ENCODE measurements at regions not wholly inside any gene's neighbourhood (a gene's known extent, or its start where the extent isn't known, plus 50 kb on each side); places are given as distances from the start of the nearest gene placed in this dataset.

- no peak for DNase-seq (ENCODE audit: low read depth in 2 of 2)
Observed at GRCh38 chr9:96087669-96088299, 212.3 kb downstream of the ERCC6L2 start.

- no peak for DNase-seq (ENCODE audit: low read depth in 2 of 2)
Observed at GRCh38 chr9:96086936-96087571, 211.6 kb downstream of the ERCC6L2 start.

GRCh38 chr9:96085491-96086143 is 210.1 kb downstream of the ERCC6L2 start:
- no peak for DNase-seq (ENCODE audit: low read depth in 2 of 2)

- DNase-seq (ENCODE audit: low read depth in 2 of 2), result no peak
Observed at GRCh38 chr9:96084331-96084734, 208.8 kb downstream of the ERCC6L2 start.

- DNase-seq (ENCODE audit: low read depth in 2 of 2), result no peak
Observed at GRCh38 chr9:96082516-96083232, 207.2 kb downstream of the ERCC6L2 start.

- no peak for DNase-seq (ENCODE audit: low read depth in 2 of 2)
Observed at GRCh38 chr9:96080364-96080763, 204.9 kb downstream of the ERCC6L2 start.

- no peak for DNase-seq (ENCODE audit: low read depth in 2 of 2)
Observed at GRCh38 chr9:96079779-96080178, 204.3 kb downstream of the ERCC6L2 start.

GRCh38 chr9:96078897-96079490 is 203.5 kb downstream of the ERCC6L2 start:
- no peak for DNase-seq (ENCODE audit: low read depth in 2 of 2)

- DNase-seq (ENCODE audit: low read depth in 2 of 2), result no peak
Observed at GRCh38 chr9:96075757-96076156, 200.3 kb downstream of the ERCC6L2 start.

- DNase-seq (ENCODE audit: low read depth in 2 of 2), result no peak
Observed at GRCh38 chr9:96075111-96075510, 199.6 kb downstream of the ERCC6L2 start.

- no peak for DNase-seq (ENCODE audit: low read depth in 2 of 2)
Observed at GRCh38 chr9:96073531-96074480, 198.3 kb downstream of the ERCC6L2 start.

- DNase-seq (ENCODE audit: low read depth in 2 of 2), result no peak
Observed at GRCh38 chr9:96072930-96073329, 197.4 kb downstream of the ERCC6L2 start.

GRCh38 chr9:96071815-96072124 is 196.3 kb downstream of the ERCC6L2 start:
- DNase-seq (ENCODE audit: low read depth in 2 of 2), result no peak

GRCh38 chr9:96071076-96071814 is 195.8 kb downstream of the ERCC6L2 start:
- no peak for DNase-seq (ENCODE audit: low read depth in 2 of 2)

GRCh38 chr9:96069629-96070220 is 194.2 kb downstream of the ERCC6L2 start:
- no peak for DNase-seq (ENCODE audit: low read depth in 2 of 2)

- DNase-seq (ENCODE audit: low read depth in 2 of 2), result no peak
Observed at GRCh38 chr9:96068511-96068910, 193.0 kb downstream of the ERCC6L2 start.

GRCh38 chr9:96067600-96067999 is 192.1 kb downstream of the ERCC6L2 start:
- DNase-seq (ENCODE audit: low read depth in 2 of 2), result no peak

GRCh38 chr9:96067004-96067403 is 191.5 kb downstream of the ERCC6L2 start:
- no peak for DNase-seq (ENCODE audit: low read depth in 2 of 2)

- DNase-seq (ENCODE audit: low read depth in 2 of 2), result no peak
Observed at GRCh38 chr9:96065482-96066251, 190.2 kb downstream of the ERCC6L2 start.
